22Rv1 (cell line): ENCODE measurements at regions not wholly inside any gene's neighbourhood (a gene's known extent, or its start where the extent isn't known, plus 50 kb on each side); places are given as distances from the start of the nearest gene placed in this dataset.

Experiments used
- H3K27ac ChIP-seq: fragments of 450-650 bp; 2 replicates; pipeline ENCODE4 v1.5.1; 2017
- CTCF ChIP-seq: fragments of 450-650 bp; IDR thresholded peaks from 2 replicates; pipeline ENCODE4 v1.5.1; 2017; ENCODE audit warnings: mild to moderate bottlenecking
- ZFX ChIP-seq: fragments of 450-650 bp; IDR thresholded peaks from 2 replicates; pipeline ENCODE4 v1.6.1; 2017; ENCODE audit warnings: antibody characterized with exemption, borderline replicate concordance

GRCh38 chr17:56011406-56012131, 141.7 kb upstream of the ANKFN1 start:
- TF ChIP-seq CTCF: no peak
- TF ChIP-seq ZFX: no peak

GRCh38 chr17:56018211-56018610, 135.1 kb upstream of the ANKFN1 start:
- no peak overlapping the region for H3K27ac ChIP-seq
- no peak for TF ChIP-seq ZFX
- no peak for TF ChIP-seq CTCF

More at GRCh38 chr17:56011406-56012131, 141.7 kb upstream of the ANKFN1 start:
- no peak overlapping the region for H3K27ac ChIP-seq

- TF ChIP-seq CTCF (no peak), ZFX (no peak)
- H3K27ac ChIP-seq: no peak overlapping the region
These were observed 132.9 kb upstream of the ANKFN1 start for GRCh38 chr17:56020369-56020768.

GRCh38 chr17:56021681-56022190, 131.5 kb upstream of the ANKFN1 start:
- no peak for TF ChIP-seq ZFX
- no peak for TF ChIP-seq CTCF
- H3K27ac ChIP-seq: no peak overlapping the region

- no peak overlapping the region for H3K27ac ChIP-seq
- TF ChIP-seq ZFX: no peak
- TF ChIP-seq CTCF: no peak
These were observed 129.4 kb upstream of the ANKFN1 start for GRCh38 chr17:56023851-56024250.

- TF ChIP-seq CTCF: no peak
- no peak for TF ChIP-seq ZFX
- no peak overlapping the region for H3K27ac ChIP-seq
These were observed 126.4 kb upstream of the ANKFN1 start for GRCh38 chr17:56026915-56027314.

- TF ChIP-seq ZFX (no peak), CTCF (no peak)
- H3K27ac ChIP-seq: no peak overlapping the region
These were observed 124.4 kb upstream of the ANKFN1 start for GRCh38 chr17:56028837-56029236.
